ENCODE measurements at regions not wholly inside any gene's neighbourhood (a gene's known extent, or its start where the extent isn't known, plus 50 kb on each side); places are given as distances from the start of the nearest gene placed in this dataset.

DNA sequence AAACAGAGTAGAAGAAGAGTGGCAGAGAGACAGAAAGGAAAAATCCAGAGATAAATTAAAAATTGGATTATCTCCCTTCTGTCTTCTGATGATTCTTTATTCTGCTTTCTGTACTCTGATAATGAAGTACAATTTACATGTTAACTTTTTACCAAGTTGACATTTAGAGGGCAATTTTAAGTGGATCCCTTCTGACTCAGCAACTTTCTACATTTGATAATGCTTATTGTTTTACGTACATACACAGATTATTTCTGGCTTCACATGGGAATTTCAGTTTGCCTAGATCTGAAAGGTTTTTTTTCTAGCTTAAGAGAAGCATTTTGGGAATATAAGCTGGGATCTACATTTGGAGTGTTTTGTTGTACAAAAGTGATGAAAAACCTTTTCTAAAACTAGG, 491.3 kb downstream of the OTOL1 start:
- no peak for DNase-seq (ENCODE audit: low read depth)
- H3K4me3 ChIP-seq (ENCODE audit: control insufficient read depth, low read depth, low read length): no peak overlapping the region
- no peak for TF ChIP-seq CTCF (IDR thresholded peaks at IDR 0.05; ENCODE audit: control insufficient read depth, insufficient read depth, low read depth, low read length, missing control alignments)

DNA sequence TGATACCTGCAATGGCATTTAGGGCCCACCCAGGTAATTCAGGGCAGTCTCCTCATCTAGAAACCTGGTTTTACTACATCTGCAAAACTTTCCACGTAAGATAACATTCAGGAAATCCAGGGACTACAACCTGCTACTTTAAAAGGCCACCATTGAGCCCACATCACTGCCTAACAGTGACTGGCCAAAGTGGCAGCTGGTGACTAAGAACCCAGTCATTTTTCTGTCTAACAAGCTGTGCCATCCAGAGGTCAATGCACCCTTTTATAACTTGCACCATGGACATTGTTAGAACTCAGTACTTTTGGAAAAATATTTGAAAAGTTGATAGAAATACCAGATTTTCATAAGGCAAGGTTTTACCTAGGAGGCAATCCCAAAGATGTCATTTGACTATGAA, 492.4 kb downstream of the OTOL1 start:
- TF ChIP-seq CTCF (IDR thresholded peaks at IDR 0.05; ENCODE audit: control insufficient read depth, insufficient read depth, low read depth, low read length, missing control alignments): no peak
- no peak overlapping the region for H3K4me3 ChIP-seq (ENCODE audit: control insufficient read depth, low read depth, low read length)
- no peak for DNase-seq (ENCODE audit: low read depth)

DNA sequence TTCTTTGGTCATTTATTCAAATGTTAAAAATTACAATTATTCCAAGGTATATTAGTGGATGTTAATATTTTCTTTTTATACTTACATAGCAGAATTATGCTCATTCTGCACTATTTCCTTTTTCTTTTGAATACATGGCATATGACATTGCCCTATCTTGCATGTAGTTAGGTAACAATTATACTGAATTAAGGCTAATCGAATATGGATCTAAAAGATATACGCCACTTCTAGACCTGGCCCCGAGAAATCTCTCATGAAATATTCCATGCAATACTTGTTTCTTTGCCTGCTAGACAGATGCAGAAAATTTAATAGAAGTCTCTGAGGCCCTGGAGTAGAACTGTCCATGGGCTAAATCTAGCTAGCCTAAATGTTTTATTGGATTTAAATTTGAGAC, 493.4 kb downstream of the OTOL1 start:
- TF ChIP-seq CTCF (IDR thresholded peaks at IDR 0.05; ENCODE audit: control insufficient read depth, insufficient read depth, low read depth, low read length, missing control alignments): no peak
- no peak for DNase-seq (ENCODE audit: low read depth)
- H3K4me3 ChIP-seq (ENCODE audit: control insufficient read depth, low read depth, low read length): no peak overlapping the region

GRCh38 chr3:161991901-161992540, 495.4 kb downstream of the OTOL1 start:
- TF ChIP-seq CTCF (IDR thresholded peaks at IDR 0.05; ENCODE audit: control insufficient read depth, insufficient read depth, low read depth, low read length, missing control alignments): no peak
- no peak overlapping the region for H3K4me3 ChIP-seq (ENCODE audit: control insufficient read depth, low read depth, low read length)
- no peak for DNase-seq (ENCODE audit: low read depth)

DNA sequence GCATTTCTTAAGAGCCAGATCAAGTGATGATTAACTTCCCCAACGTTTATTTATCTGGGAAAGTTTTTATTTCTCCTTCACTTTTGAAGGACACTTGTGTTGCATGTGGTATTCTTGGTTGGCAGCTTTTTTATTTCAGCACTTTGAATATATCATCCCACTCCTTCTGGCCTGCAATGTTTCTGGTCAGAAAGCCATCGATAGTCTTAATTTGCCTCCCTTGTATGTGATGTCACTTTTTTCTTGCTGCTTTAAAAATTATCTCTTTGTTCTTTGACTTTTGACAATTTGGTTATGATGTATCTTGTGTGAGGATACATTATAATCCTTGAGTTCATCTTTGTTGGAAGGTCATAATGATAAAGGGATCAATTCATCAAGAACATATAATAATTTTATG, 503.2 kb downstream of the OTOL1 start:
- no peak for DNase-seq (ENCODE audit: low read depth)
- no peak for TF ChIP-seq CTCF (IDR thresholded peaks at IDR 0.05; ENCODE audit: control insufficient read depth, insufficient read depth, low read depth, low read length, missing control alignments)

DNA sequence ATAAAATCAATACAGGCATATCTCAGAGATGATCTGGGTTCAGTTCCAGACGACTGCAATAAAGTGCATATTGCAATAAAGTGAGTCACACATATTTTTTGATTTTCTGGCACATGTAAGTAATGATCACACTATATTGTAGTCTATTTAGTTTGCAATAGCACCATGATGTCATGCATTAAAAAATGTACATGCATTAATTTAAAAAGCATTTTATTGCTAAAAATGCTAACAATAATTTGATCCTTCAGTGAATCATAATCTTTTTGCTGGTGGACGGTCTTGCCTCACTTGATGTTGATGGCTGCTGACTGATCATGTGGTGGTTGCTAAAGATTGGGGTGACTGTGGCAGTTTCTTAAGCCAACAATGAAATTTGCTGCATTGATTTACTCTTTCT, 511.1 kb downstream of the OTOL1 start:
- no peak for TF ChIP-seq CTCF (IDR thresholded peaks at IDR 0.05; ENCODE audit: control insufficient read depth, insufficient read depth, low read depth, low read length, missing control alignments)
- H3K4me3 ChIP-seq (ENCODE audit: control insufficient read depth, low read depth, low read length): no peak overlapping the region
- DNase-seq (ENCODE audit: low read depth): peak; percentile 25

More for the DNA sequence above, 503.2 kb downstream of the OTOL1 start:
- H3K4me3 ChIP-seq (ENCODE audit: control insufficient read depth, low read depth, low read length): no peak overlapping the region

DNA sequence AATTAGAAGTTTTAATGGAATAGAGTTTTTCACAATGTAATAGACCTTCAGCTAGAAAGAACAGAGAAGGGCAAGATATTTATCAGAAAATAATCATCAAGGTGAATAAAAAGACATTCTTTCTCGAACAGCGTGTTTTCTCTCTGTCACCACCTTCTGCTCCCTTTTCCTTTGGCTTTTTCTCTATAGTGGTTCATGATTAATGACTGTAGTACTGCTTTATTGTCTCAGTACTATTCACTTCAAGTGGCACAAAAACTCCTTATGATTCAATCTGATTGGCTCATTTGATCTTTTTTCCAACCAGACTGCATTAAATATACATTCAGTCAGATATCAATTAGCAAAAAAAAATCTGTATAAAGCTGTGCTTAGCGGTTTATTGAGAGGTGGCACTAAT, 516.0 kb downstream of the OTOL1 start:
- H3K4me3 ChIP-seq (ENCODE audit: control insufficient read depth, low read depth, low read length): no peak overlapping the region
- TF ChIP-seq CTCF (IDR thresholded peaks at IDR 0.05; ENCODE audit: control insufficient read depth, insufficient read depth, low read depth, low read length, missing control alignments): no peak
- no peak for DNase-seq (ENCODE audit: low read depth)
